ENCODE measurements at regions not wholly inside any gene's neighbourhood (a gene's known extent, or its start where the extent isn't known, plus 50 kb on each side); places are given as distances from the start of the nearest gene placed in this dataset.

- DNase-seq = no peak
- TF ChIP-seq POLR2A (IDR thresholded peaks at IDR 0.05) (no peak), CTCF (IDR thresholded peaks at IDR 0.05 in 4 of 5, conservative IDR thresholded peaks at IDR 0.05 in 1 of 5) (no peak)
- H3K27ac ChIP-seq = no peak overlapping the region
- intact Hi-C loops (cut with DNase I; ENCODE audit: low total_unique reads) (no loop called here), in situ Hi-C loops (cut with MboI; ENCODE audit: low sequenced_read_pairs in 4 of 4) (no loop called here)
- H3K9me3 ChIP-seq = no peaks in the 10 kb centered on the region
- ATAC-seq = no peak
- no peaks in the 10 kb centered on the region for H3K4me1 ChIP-seq
- H3K4me3 ChIP-seq = no peak overlapping the region
- no peaks in the 10 kb centered on the region for H3K27me3 ChIP-seq
- H3K36me3 ChIP-seq = no peaks in the 10 kb centered on the region
Observed at GRCh38 chr7:79911420-79911819, 223.2 kb upstream of the GNAI1 start.

DNA sequence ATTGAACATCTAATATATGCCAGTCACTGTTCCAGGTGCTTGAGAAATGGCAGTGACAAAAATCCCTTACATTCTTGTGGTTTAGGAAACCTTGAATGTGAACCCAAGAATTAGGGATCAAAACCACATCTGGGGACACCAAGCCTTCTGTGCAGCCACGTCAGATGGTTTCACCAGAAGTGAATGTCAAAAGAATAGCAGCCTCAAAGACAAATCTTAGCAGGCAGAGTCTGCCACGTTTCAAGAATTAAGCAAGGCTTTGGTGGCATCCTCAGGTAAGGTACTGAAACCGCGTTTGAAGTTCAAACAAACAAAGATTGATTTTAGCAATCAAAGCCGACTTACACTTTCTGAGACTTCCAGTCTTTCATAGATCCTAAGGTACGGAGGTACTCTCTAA is 225.5 kb upstream of the GNAI1 start:
- Histone ChIP-seq H3K4me1 (no peaks in the 10 kb centered on the region), H3K36me3 (no peaks in the 10 kb centered on the region), H3K9me3 (no peaks in the 10 kb centered on the region), H3K27me3 (no peaks in the 10 kb centered on the region), H3K4me3 (no peak overlapping the region), H3K27ac (no peak overlapping the region)
- in situ Hi-C loops (cut with MboI; ENCODE audit: low sequenced_read_pairs in 4 of 4) = no loop called here
- intact Hi-C loops (cut with DNase I; ENCODE audit: low total_unique reads) = no loop called here
- TF ChIP-seq CTCF (IDR thresholded peaks at IDR 0.05 in 4 of 5, conservative IDR thresholded peaks at IDR 0.05 in 1 of 5) = no peak
- no peak for TF ChIP-seq POLR2A (IDR thresholded peaks at IDR 0.05)
- no peak for DNase-seq
- ATAC-seq = no peak

DNA sequence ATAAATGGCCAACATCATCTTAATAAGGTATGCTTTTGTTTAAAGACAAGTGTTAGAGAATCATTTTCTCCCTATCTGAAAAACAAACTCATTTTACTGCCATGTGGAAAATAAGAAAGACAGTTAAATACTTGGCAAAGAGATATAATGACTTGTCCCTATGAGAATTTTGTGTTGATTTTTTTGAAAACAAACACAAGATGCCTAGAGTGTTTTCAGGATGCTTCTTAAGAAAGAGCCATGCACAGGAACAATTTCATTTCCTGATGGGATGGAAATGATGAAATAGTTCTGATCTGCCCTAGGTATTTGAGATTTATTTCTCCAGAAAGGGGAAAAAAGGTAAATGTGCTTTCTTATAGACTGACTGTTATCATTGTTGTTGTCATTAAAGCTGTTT is 237.5 kb upstream of the GNAI1 start:
- Histone ChIP-seq H3K9me3 (no peaks in the 10 kb centered on the region), H3K27me3 (no peaks in the 10 kb centered on the region), H3K4me1 (no peaks in the 10 kb centered on the region), H3K4me3 (no peak overlapping the region), H3K36me3 (no peaks in the 10 kb centered on the region), H3K27ac (no peak overlapping the region)
- TF ChIP-seq CTCF (IDR thresholded peaks at IDR 0.05 in 4 of 5, conservative IDR thresholded peaks at IDR 0.05 in 1 of 5) (no peak), POLR2A (IDR thresholded peaks at IDR 0.05) (no peak)
- ATAC-seq (no peak), DNase-seq (no peak)
- intact Hi-C loops (cut with DNase I; ENCODE audit: low total_unique reads) (no loop called here), in situ Hi-C loops (cut with MboI; ENCODE audit: low sequenced_read_pairs in 4 of 4) (no loop called here)

- H3K27ac ChIP-seq = no peak overlapping the region
- in situ Hi-C loops (cut with MboI; ENCODE audit: low sequenced_read_pairs in 4 of 4) = no loop called here
- H3K4me1 ChIP-seq = no peaks in the 10 kb centered on the region
- H3K4me3 ChIP-seq = no peak overlapping the region
- no peaks in the 10 kb centered on the region for H3K36me3 ChIP-seq
- no peak for ATAC-seq
- DNase-seq = no peak
- H3K27me3 ChIP-seq = no peaks in the 10 kb centered on the region
- intact Hi-C loops (cut with DNase I; ENCODE audit: low total_unique reads) = no loop called here
- TF ChIP-seq POLR2A (IDR thresholded peaks at IDR 0.05) (no peak), CTCF (IDR thresholded peaks at IDR 0.05 in 4 of 5, conservative IDR thresholded peaks at IDR 0.05 in 1 of 5) (no peak)
- H3K9me3 ChIP-seq = no peaks in the 10 kb centered on the region
Observed at GRCh38 chr7:79893991-79894390, 240.6 kb upstream of the GNAI1 start.

GRCh38 chr7:79882922-79883321 is 251.7 kb upstream of the GNAI1 start:
- no peak overlapping the region for H3K27ac ChIP-seq
- TF ChIP-seq POLR2A (IDR thresholded peaks at IDR 0.05) (no peak), CTCF (IDR thresholded peaks at IDR 0.05 in 4 of 5, conservative IDR thresholded peaks at IDR 0.05 in 1 of 5) (no peak)
- H3K36me3 ChIP-seq = no peaks in the 10 kb centered on the region
- no peak for ATAC-seq
- H3K4me3 ChIP-seq = no peak overlapping the region
- DNase-seq = no peak
- in situ Hi-C loops (cut with MboI; ENCODE audit: low sequenced_read_pairs in 4 of 4) = no loop called here
- no peaks in the 10 kb centered on the region for H3K4me1 ChIP-seq
- H3K9me3 ChIP-seq = no peaks in the 10 kb centered on the region
- no peaks in the 10 kb centered on the region for H3K27me3 ChIP-seq
- intact Hi-C loops (cut with DNase I; ENCODE audit: low total_unique reads) = no loop called here

All from gastrocnemius medialis (tissue), 4 donors.